GM21786 (cell line): ENCODE measurements at regions not wholly inside any gene's neighbourhood (a gene's known extent, or its start where the extent isn't known, plus 50 kb on each side); places are given as distances from the start of the nearest gene placed in this dataset.

Experiments
- ATAC-seq: cut with Tn5 transposase; IDR thresholded peaks from one replicate; pipeline ENCODE4 v1.9.1; 2021; ENCODE audit not compliant: unreplicated experiment

- no peak for ATAC-seq
These were observed 165.0 kb downstream of the HEPH start for GRCh38 chrX:66328950-66329596.

GRCh38 chrX:66360894-66361293 is 196.8 kb downstream of the HEPH start:
- ATAC-seq = no peak

- no peak for ATAC-seq
These were observed 220.7 kb downstream of the HEPH start for GRCh38 chrX:66384722-66385121.

GRCh38 chrX:66399273-66399672 is 235.2 kb downstream of the HEPH start:
- ATAC-seq = no peak

- ATAC-seq = no peak
These were observed 236.7 kb downstream of the EDA2R start for GRCh38 chrX:66402165-66402564.

- peak; percentile 68 for ATAC-seq
These were observed 230.4 kb downstream of the EDA2R start for GRCh38 chrX:66408507-66408906.

GRCh38 chrX:66410806-66411205 is 228.1 kb downstream of the EDA2R start:
- ATAC-seq = no peak
